ENCODE measurements at regions not wholly inside any gene's neighbourhood (a gene's known extent, or its start where the extent isn't known, plus 50 kb on each side); places are given as distances from the start of the nearest gene placed in this dataset.

- H3K4me3 ChIP-seq (ENCODE audit: low read length), result no peak overlapping the region
- no peak for ATAC-seq (ENCODE audit: poor library complexity)
- no peaks in the 10 kb centered on the region for H3K9me3 ChIP-seq (ENCODE audit: control insufficient read depth in 1 of 2, insufficient read depth in 1 of 2, low read length in 2 of 2)
- H3K9me3 Mint-ChIP-seq, result no peaks in the 10 kb centered on the region
- H3K4me3 Mint-ChIP-seq, result no peak overlapping the region
- H3K27ac Mint-ChIP-seq, result no peak overlapping the region
- H3K4me1 Mint-ChIP-seq (ENCODE audit: low read depth), result no peaks in the 10 kb centered on the region
- no peak for TF ChIP-seq CTCF (IDR thresholded peaks at IDR 0.05)
- intact Hi-C loops (cut with DNase I, micrococcal nuclease), result no loop called here
- H3K4me1 ChIP-seq (ENCODE audit: insufficient read depth, low read length), result no peaks in the 10 kb centered on the region
- no peak overlapping the region for H3K27ac ChIP-seq (ENCODE audit: low read depth in 1 of 2, low read length in 2 of 2)
- ChIA-PET CTCF (no interaction called here), POLR2A (no interaction called here)
- no peaks in the 10 kb centered on the region for H3K27me3 Mint-ChIP-seq
- no peak for DNase-seq
- no peaks in the 10 kb centered on the region for H3K27me3 ChIP-seq (ENCODE audit: control insufficient read depth in 1 of 2, insufficient read depth in 2 of 2, low read length in 2 of 2)
- no peaks in the 10 kb centered on the region for H3K36me3 Mint-ChIP-seq (ENCODE audit: low read depth)
- no peaks in the 10 kb centered on the region for H3K36me3 ChIP-seq (ENCODE audit: insufficient read depth, low read length)
These were observed 118.9 kb upstream of the NHSL1 start for GRCh38 chr6:138618168-138618567.

- Mint-ChIP-seq H3K9me3 (no peaks in the 10 kb centered on the region), H3K36me3 (ENCODE audit: low read depth) (no peaks in the 10 kb centered on the region), H3K4me1 (ENCODE audit: low read depth) (no peaks in the 10 kb centered on the region), H3K27ac (no peak overlapping the region), H3K27me3 (no peaks in the 10 kb centered on the region), H3K4me3 (no peak overlapping the region)
- H3K27me3 ChIP-seq (ENCODE audit: control insufficient read depth in 1 of 2, insufficient read depth in 2 of 2, low read length in 2 of 2), result no peaks in the 10 kb centered on the region
- TF ChIP-seq CTCF (IDR thresholded peaks at IDR 0.05), result no peak
- DNase-seq (no peak), ATAC-seq (ENCODE audit: poor library complexity) (no peak)
- no peak overlapping the region for H3K4me3 ChIP-seq (ENCODE audit: low read length)
- no peak overlapping the region for H3K27ac ChIP-seq (ENCODE audit: low read depth in 1 of 2, low read length in 2 of 2)
- no peaks in the 10 kb centered on the region for H3K36me3 ChIP-seq (ENCODE audit: insufficient read depth, low read length)
- no peaks in the 10 kb centered on the region for H3K4me1 ChIP-seq (ENCODE audit: insufficient read depth, low read length)
- ChIA-PET POLR2A (no interaction called here), CTCF (no interaction called here)
- no peaks in the 10 kb centered on the region for H3K9me3 ChIP-seq (ENCODE audit: control insufficient read depth in 1 of 2, insufficient read depth in 1 of 2, low read length in 2 of 2)
- intact Hi-C loops (cut with DNase I, micrococcal nuclease), result no loop called here
These were observed 121.3 kb upstream of the NHSL1 start for GRCh38 chr6:138620630-138621029.

- Mint-ChIP-seq H3K4me1 (ENCODE audit: low read depth) (no peaks in the 10 kb centered on the region), H3K4me3 (no peak overlapping the region), H3K9me3 (no peaks in the 10 kb centered on the region), H3K36me3 (ENCODE audit: low read depth) (no peaks in the 10 kb centered on the region), H3K27ac (no peak overlapping the region), H3K27me3 (peaks cover 4% of the 10 kb centered on the region)
- Histone ChIP-seq H3K4me3 (ENCODE audit: low read length) (no peak overlapping the region), H3K9me3 (ENCODE audit: control insufficient read depth in 1 of 2, insufficient read depth in 1 of 2, low read length in 2 of 2) (no peaks in the 10 kb centered on the region), H3K36me3 (ENCODE audit: insufficient read depth, low read length) (no peaks in the 10 kb centered on the region), H3K4me1 (ENCODE audit: insufficient read depth, low read length) (no peaks in the 10 kb centered on the region), H3K27ac (ENCODE audit: low read depth in 1 of 2, low read length in 2 of 2) (no peak overlapping the region), H3K27me3 (ENCODE audit: control insufficient read depth in 1 of 2, insufficient read depth in 2 of 2, low read length in 2 of 2) (no peaks in the 10 kb centered on the region)
- POLR2A ChIA-PET, result no interaction called here
- DNase-seq (no peak), ATAC-seq (ENCODE audit: poor library complexity) (no peak)
- CTCF ChIA-PET, result no interaction called here
- intact Hi-C loops (cut with DNase I, micrococcal nuclease), result no loop called here
- no peak for TF ChIP-seq CTCF (IDR thresholded peaks at IDR 0.05)
These were observed 123.7 kb upstream of the NHSL1 start for GRCh38 chr6:138622967-138623366.

All from CD4-positive, alpha-beta T cell (primary cell).